ENCODE measurements at regions not wholly inside any gene's neighbourhood (a gene's known extent, or its start where the extent isn't known, plus 50 kb on each side); places are given as distances from the start of the nearest gene placed in this dataset.

- TF ChIP-seq POLR2AphosphoS5 (IDR thresholded peaks at IDR 0.05) (no peak), EP300 (IDR thresholded peaks at IDR 0.05) (no peak), POLR2A (IDR thresholded peaks at IDR 0.05; ENCODE audit: low read depth) (no peak), CTCF (IDR thresholded peaks at IDR 0.05) (no peak)
- H3K9me3 ChIP-seq = no peaks in the 10 kb centered on the region
- H3K27ac ChIP-seq (replicated peaks in 1 of 4) = no peak overlapping the region
- intact Hi-C loops (cut with DNase I) = no loop called here
- 88% methylated on average over 7 of the region's 7 CpGs for WGBS
- peaks cover 7 to 38% (median 10%) of the 10 kb centered on the region in 4 donors for H3K4me1 ChIP-seq
- no peak overlapping the region for H3K4me3 ChIP-seq
- no peak for DNase-seq (ENCODE audit: extremely low spot score)
- H3K27me3 ChIP-seq = no peaks in the 10 kb centered on the region
- peaks cover 0 to 19% (median 0%) of the 10 kb centered on the region in 4 donors for H3K36me3 ChIP-seq
These were observed 100.5 kb upstream of the MGAT5 start for GRCh38 chr2:134153294-134153880.

DNA sequence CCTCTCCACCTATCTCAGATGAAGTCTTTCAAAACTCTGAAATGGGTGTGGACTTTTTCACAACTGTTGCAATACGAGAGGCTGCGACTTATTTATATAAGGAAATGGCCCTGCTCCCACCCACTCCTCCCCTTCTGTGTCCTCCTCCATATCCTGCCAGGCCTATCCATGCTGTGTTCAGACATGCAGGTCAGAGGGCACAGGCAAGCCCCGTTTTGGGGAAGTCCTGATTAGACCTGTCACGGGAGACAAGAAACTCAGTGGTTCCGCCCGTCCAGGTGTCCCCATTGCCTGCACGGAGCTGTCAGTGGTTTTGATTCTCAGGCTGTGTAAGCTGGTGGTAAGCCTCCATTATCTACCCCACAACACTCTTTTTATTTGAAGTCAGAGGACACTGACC, 99.6 kb upstream of the MGAT5 start:
- Histone ChIP-seq H3K27ac (replicated peaks in 1 of 4) (no peak overlapping the region), H3K9me3 (no peaks in the 10 kb centered on the region), H3K4me1 (peaks cover 7 to 42% (median 10%) of the 10 kb centered on the region in 4 donors), H3K36me3 (peaks cover 0 to 19% (median 0%) of the 10 kb centered on the region in 4 donors), H3K4me3 (no peak overlapping the region), H3K27me3 (no peaks in the 10 kb centered on the region)
- TF ChIP-seq POLR2A (IDR thresholded peaks at IDR 0.05; ENCODE audit: low read depth) (no peak), CTCF (IDR thresholded peaks at IDR 0.05) (no peak), POLR2AphosphoS5 (IDR thresholded peaks at IDR 0.05) (no peak), EP300 (IDR thresholded peaks at IDR 0.05) (no peak)
- no peak for DNase-seq (ENCODE audit: extremely low spot score)
- 70% methylated on average over 7 of the region's 7 CpGs for WGBS
- intact Hi-C loops (cut with DNase I) = no loop called here

- Histone ChIP-seq H3K4me1 (peaks cover 10 to 42% (median 18%) of the 10 kb centered on the region in 4 donors), H3K27ac (replicated peaks in 1 of 4) (no peak overlapping the region), H3K27me3 (no peaks in the 10 kb centered on the region), H3K36me3 (peaks cover 0 to 19% (median 0%) of the 10 kb centered on the region in 4 donors), H3K9me3 (no peaks in the 10 kb centered on the region), H3K4me3 (no peak overlapping the region)
- DNase-seq (ENCODE audit: extremely low spot score) = no peak
- intact Hi-C loops (cut with DNase I) = no loop called here
- WGBS = 92% methylated on average over 4 of the region's 4 CpGs
- TF ChIP-seq POLR2A (IDR thresholded peaks at IDR 0.05; ENCODE audit: low read depth) = no peak
- no peak for TF ChIP-seq EP300 (IDR thresholded peaks at IDR 0.05)
- TF ChIP-seq POLR2AphosphoS5 (IDR thresholded peaks at IDR 0.05) = no peak
- TF ChIP-seq CTCF (IDR thresholded peaks at IDR 0.05) = no peak
These were observed 98.7 kb upstream of the MGAT5 start for GRCh38 chr2:134155134-134155533.

- Histone ChIP-seq H3K36me3 (peaks cover 0 to 5% (median 0%) of the 10 kb centered on the region in 4 donors), H3K27me3 (no peaks in the 10 kb centered on the region), H3K4me1 (peaks cover 25 to 59% (median 33%) of the 10 kb centered on the region in 4 donors), H3K27ac (replicated peaks in 1 of 4) (no peak overlapping the region), H3K9me3 (no peaks in the 10 kb centered on the region), H3K4me3 (no peak overlapping the region)
- no peak for TF ChIP-seq CTCF (IDR thresholded peaks at IDR 0.05)
- TF ChIP-seq POLR2AphosphoS5 (IDR thresholded peaks at IDR 0.05) = no peak
- TF ChIP-seq POLR2A (IDR thresholded peaks at IDR 0.05; ENCODE audit: low read depth) = no peak
- WGBS = no CpG with 5 or more reads among the region's 13 CpGs
- no peak for DNase-seq (ENCODE audit: extremely low spot score)
- intact Hi-C loops (cut with DNase I) = no loop called here
These were observed 95.6 kb upstream of the MGAT5 start for GRCh38 chr2:134158295-134158694.

- Histone ChIP-seq H3K27me3 (no peaks in the 10 kb centered on the region), H3K27ac (replicated peaks in 1 of 4) (no peak overlapping the region), H3K4me1 (peaks cover 21 to 46% (median 30%) of the 10 kb centered on the region in 4 donors), H3K4me3 (no peak overlapping the region), H3K36me3 (peaks cover 0 to 5% (median 0%) of the 10 kb centered on the region in 4 donors), H3K9me3 (no peaks in the 10 kb centered on the region)
- TF ChIP-seq CTCF (IDR thresholded peaks at IDR 0.05) (no peak), EP300 (IDR thresholded peaks at IDR 0.05) (no peak), POLR2AphosphoS5 (IDR thresholded peaks at IDR 0.05) (no peak), POLR2A (IDR thresholded peaks at IDR 0.05; ENCODE audit: low read depth) (no peak)
- WGBS = 69% methylated on average over 1 of the region's 4 CpGs
- no peak for DNase-seq (ENCODE audit: extremely low spot score)
- intact Hi-C loops (cut with DNase I) = no loop called here
These were observed 92.7 kb upstream of the MGAT5 start for GRCh38 chr2:134161170-134161547.

All from esophagus muscularis mucosa (tissue), 4 donors.